ENCODE measurements at regions not wholly inside any gene's neighbourhood (a gene's known extent, or its start where the extent isn't known, plus 50 kb on each side); places are given as distances from the start of the nearest gene placed in this dataset.

- FAIRE-seq, result no peak
- dilution Hi-C loops (cut with MboI; ENCODE audit: extremely low pct_ligation_motif_present, low sequenced_read_pairs), result no loop called here
- H3K36me3 ChIP-seq (ENCODE audit: control insufficient read depth in 2 of 2, extremely low read depth in 1 of 2, insufficient read depth in 2 of 2, low read length in 2 of 2), result no peaks in the 10 kb centered on the region
Observed at GRCh38 chr6:163970846-163971564, 556.5 kb downstream of the QKI start.

DNA sequence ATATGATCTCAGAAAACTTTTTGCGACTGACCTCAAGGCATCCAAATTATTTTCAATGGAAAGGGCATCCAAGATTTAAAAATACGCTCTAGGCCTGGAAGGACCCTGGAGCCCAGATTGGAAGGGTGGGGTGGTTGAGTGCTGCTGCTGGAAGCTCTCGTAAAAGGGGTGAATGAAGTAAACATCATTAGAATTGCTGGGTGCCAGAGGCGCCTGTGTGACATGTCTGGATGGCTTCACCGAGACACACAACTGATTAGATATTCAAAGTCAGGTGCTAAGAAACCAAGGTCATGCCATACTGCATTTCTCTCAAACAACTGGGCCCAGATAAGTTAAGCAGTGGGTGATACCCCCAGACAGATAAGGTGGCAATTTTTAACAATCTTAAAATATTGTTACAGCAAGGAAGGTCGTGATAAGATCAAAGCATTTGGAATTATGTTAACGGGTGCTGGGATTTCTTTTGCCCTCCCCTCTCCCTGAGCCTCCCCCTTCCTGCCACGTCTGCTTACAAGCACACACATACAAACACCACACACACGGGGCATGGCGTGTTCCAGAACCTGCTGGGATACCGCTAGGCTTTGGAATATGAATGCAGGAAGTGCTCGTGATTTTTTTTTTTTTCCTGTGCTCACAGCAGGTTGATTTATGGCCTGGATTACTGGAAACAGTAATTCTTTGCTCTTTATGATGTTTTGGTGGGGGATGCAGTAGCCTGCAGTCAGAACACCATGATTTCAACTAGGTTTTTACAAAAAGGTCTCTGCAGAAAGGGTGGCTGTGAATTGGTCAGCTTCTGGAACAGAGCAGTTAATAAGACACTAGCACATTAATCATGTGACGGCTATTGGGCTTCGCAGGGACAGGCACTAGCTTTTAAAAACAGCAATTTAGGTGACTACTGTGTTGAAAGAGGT lies 551.2 kb downstream of the QKI start:
- H2AFZ ChIP-seq (ENCODE audit: control insufficient read depth, low read length), result no peak overlapping the region
- DNase-seq (ENCODE audit: low read depth, low spot score) (no peak), FAIRE-seq (no peak)
- no peak for TF ChIP-seq EZH2 (IDR thresholded peaks at IDR 0.05; ENCODE audit: low read length)
- TF ChIP-seq, protein P1, sequence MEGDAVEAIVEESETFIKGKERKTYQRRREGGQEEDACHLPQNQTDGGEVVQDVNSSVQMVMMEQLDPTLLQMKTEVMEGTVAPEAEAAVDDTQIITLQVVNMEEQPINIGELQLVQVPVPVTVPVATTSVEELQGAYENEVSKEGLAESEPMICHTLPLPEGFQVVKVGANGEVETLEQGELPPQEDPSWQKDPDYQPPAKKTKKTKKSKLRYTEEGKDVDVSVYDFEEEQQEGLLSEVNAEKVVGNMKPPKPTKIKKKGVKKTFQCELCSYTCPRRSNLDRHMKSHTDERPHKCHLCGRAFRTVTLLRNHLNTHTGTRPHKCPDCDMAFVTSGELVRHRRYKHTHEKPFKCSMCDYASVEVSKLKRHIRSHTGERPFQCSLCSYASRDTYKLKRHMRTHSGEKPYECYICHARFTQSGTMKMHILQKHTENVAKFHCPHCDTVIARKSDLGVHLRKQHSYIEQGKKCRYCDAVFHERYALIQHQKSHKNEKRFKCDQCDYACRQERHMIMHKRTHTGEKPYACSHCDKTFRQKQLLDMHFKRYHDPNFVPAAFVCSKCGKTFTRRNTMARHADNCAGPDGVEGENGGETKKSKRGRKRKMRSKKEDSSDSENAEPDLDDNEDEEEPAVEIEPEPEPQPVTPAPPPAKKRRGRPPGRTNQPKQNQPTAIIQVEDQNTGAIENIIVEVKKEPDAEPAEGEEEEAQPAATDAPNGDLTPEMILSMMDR (optimal IDR thresholded peaks at IDR 0.05 in 1 of 3, IDR thresholded peaks at IDR 0.05 in 1 of 3, conservative IDR thresholded peaks at IDR 0.05 in 1 of 3; ENCODE audit: extremely low read depth in 1 of 3, insufficient read depth in 2 of 3, low read length in 3 of 3), result no peak
- dilution Hi-C loops (cut with MboI; ENCODE audit: extremely low pct_ligation_motif_present, low sequenced_read_pairs), result no loop called here
- H3K27me3 ChIP-seq (ENCODE audit: control insufficient read depth, extremely low read depth, insufficient read depth, low read length), result no peaks in the 10 kb centered on the region
- no peak overlapping the region for H3K27ac ChIP-seq (ENCODE audit: control insufficient read depth, insufficient read depth, low read length)
- no peak overlapping the region for H3K9ac ChIP-seq (ENCODE audit: control insufficient read depth, extremely low read depth, insufficient read depth, low read length)
- H3K79me2 ChIP-seq (ENCODE audit: control insufficient read depth, insufficient read depth, low read length), result no peaks in the 10 kb centered on the region
- H3K36me3 ChIP-seq (ENCODE audit: control insufficient read depth in 2 of 2, extremely low read depth in 1 of 2, insufficient read depth in 2 of 2, low read length in 2 of 2), result no peaks in the 10 kb centered on the region
- no peaks in the 10 kb centered on the region for H3K9me3 ChIP-seq (ENCODE audit: control insufficient read depth, low read depth, low read length)
- H3K9me1 ChIP-seq (ENCODE audit: control insufficient read depth, extremely low read depth, insufficient read depth, low read length), result no peaks in the 10 kb centered on the region
- H3K4me1 ChIP-seq (ENCODE audit: control insufficient read depth, extremely low read depth, insufficient read depth, low read length), result no peaks in the 10 kb centered on the region
- no peaks in the 10 kb centered on the region for H4K20me1 ChIP-seq (ENCODE audit: control insufficient read depth, extremely low read depth, insufficient read depth, low read length)
- H3K4me3 ChIP-seq (ENCODE audit: control insufficient read depth in 2 of 3, extremely low read depth in 1 of 3, insufficient read depth in 2 of 3, low read depth in 1 of 3, low read length in 3 of 3), result no peak overlapping the region
- H3K4me2 ChIP-seq (ENCODE audit: control insufficient read depth, extremely low read depth, insufficient read depth, low read depth, low read length), result no peak overlapping the region

More at GRCh38 chr6:163970846-163971564, 556.5 kb downstream of the QKI start:
- no peak overlapping the region for H3K27ac ChIP-seq (ENCODE audit: control insufficient read depth, insufficient read depth, low read length)
- TF ChIP-seq, protein P1 (optimal IDR thresholded peaks at IDR 0.05 in 1 of 3, IDR thresholded peaks at IDR 0.05 in 1 of 3, conservative IDR thresholded peaks at IDR 0.05 in 1 of 3; ENCODE audit: extremely low read depth in 1 of 3, insufficient read depth in 2 of 3, low read length in 3 of 3), result no peak
- no peak for TF ChIP-seq EZH2 (IDR thresholded peaks at IDR 0.05; ENCODE audit: low read length)
- H2AFZ ChIP-seq (ENCODE audit: control insufficient read depth, low read length), result no peak overlapping the region
- no peak overlapping the region for H3K4me2 ChIP-seq (ENCODE audit: control insufficient read depth, extremely low read depth, insufficient read depth, low read depth, low read length)
- no peak for DNase-seq (ENCODE audit: low read depth, low spot score)
- H3K4me1 ChIP-seq (ENCODE audit: control insufficient read depth, extremely low read depth, insufficient read depth, low read length), result no peaks in the 10 kb centered on the region
- no peaks in the 10 kb centered on the region for H3K27me3 ChIP-seq (ENCODE audit: control insufficient read depth, extremely low read depth, insufficient read depth, low read length)
- H3K9ac ChIP-seq (ENCODE audit: control insufficient read depth, extremely low read depth, insufficient read depth, low read length), result no peak overlapping the region
- H3K79me2 ChIP-seq (ENCODE audit: control insufficient read depth, insufficient read depth, low read length), result no peaks in the 10 kb centered on the region
- no peaks in the 10 kb centered on the region for H3K9me1 ChIP-seq (ENCODE audit: control insufficient read depth, extremely low read depth, insufficient read depth, low read length)
- H4K20me1 ChIP-seq (ENCODE audit: control insufficient read depth, extremely low read depth, insufficient read depth, low read length), result no peaks in the 10 kb centered on the region
- H3K4me3 ChIP-seq (ENCODE audit: control insufficient read depth in 2 of 3, extremely low read depth in 1 of 3, insufficient read depth in 2 of 3, low read depth in 1 of 3, low read length in 3 of 3), result no peak overlapping the region
- no peaks in the 10 kb centered on the region for H3K9me3 ChIP-seq (ENCODE audit: control insufficient read depth, low read depth, low read length)

Data from keratinocyte (primary cell).